ENCODE measurements at regions not wholly inside any gene's neighbourhood (a gene's known extent, or its start where the extent isn't known, plus 50 kb on each side); places are given as distances from the start of the nearest gene placed in this dataset.

GRCh38 chr10:45227456-45227855 is 88.0 kb downstream of the OR13A1 start:
- TF ChIP-seq ZBTB21 (CRISPR knock-in tag; IDR thresholded peaks at IDR 0.05; ENCODE audit: borderline replicate concordance) = no peak
- no peak for TF ChIP-seq RELA (CRISPR knock-in tag; IDR thresholded peaks at IDR 0.05; ENCODE audit: borderline replicate concordance)
- no peak for TF ChIP-seq ZNF532 (CRISPR knock-in tag; IDR thresholded peaks at IDR 0.05; ENCODE audit: borderline replicate concordance)
- TF ChIP-seq CBFB (CRISPR knock-in tag; IDR thresholded peaks at IDR 0.05; ENCODE audit: low read depth) = no peak
- TF ChIP-seq NFE2L1 (CRISPR knock-in tag; IDR thresholded peaks at IDR 0.05) = no peak
- no peak for TF ChIP-seq ELF4 (CRISPR knock-in tag; IDR thresholded peaks at IDR 0.05; ENCODE audit: low read depth)
- TF ChIP-seq, protein P1, sequence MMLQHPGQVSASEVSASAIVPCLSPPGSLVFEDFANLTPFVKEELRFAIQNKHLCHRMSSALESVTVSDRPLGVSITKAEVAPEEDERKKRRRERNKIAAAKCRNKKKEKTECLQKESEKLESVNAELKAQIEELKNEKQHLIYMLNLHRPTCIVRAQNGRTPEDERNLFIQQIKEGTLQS (CRISPR knock-in tag; conservative IDR thresholded peaks at IDR 0.05) = no peak
- no peak for TF ChIP-seq ATF1 (CRISPR knock-in tag; IDR thresholded peaks at IDR 0.05)
- TF ChIP-seq TEAD4 (CRISPR knock-in tag; IDR thresholded peaks at IDR 0.05) = no peak
- no peak for TF ChIP-seq MXD4 (CRISPR knock-in tag; IDR thresholded peaks at IDR 0.05; ENCODE audit: borderline replicate concordance)
- TF ChIP-seq PRRX2 (CRISPR knock-in tag; IDR thresholded peaks at IDR 0.05) = no peak
- no peak for TF ChIP-seq SMAD3 (CRISPR knock-in tag; IDR thresholded peaks at IDR 0.05; ENCODE audit: borderline replicate concordance)
- no peak for TF ChIP-seq EMX1 (CRISPR knock-in tag; IDR thresholded peaks at IDR 0.05)
- TF ChIP-seq ZNF423 (CRISPR knock-in tag; IDR thresholded peaks at IDR 0.05) = no peak
- no peak for TF ChIP-seq ZNF416 (CRISPR knock-in tag; IDR thresholded peaks at IDR 0.05)
- Mint-ChIP-seq H3K27me3 (ENCODE audit: low read depth) (peaks cover 4% of the 10 kb centered on the region; the same call in 1 of the 2 replicates), H3K9me3 (peaks cover 23% of the 10 kb centered on the region), H3K36me3 (peaks cover 21% of the 10 kb centered on the region), H3K4me1 (no peaks in the 10 kb centered on the region), H3K27ac (no peak overlapping the region), H3K4me3 (no peak overlapping the region)
- no peak for ATAC-seq
- ChIA-PET CTCF (no interaction called here), POLR2A (no interaction called here)
- no peak for DNase-seq (ENCODE audit: low spot score)

DNA sequence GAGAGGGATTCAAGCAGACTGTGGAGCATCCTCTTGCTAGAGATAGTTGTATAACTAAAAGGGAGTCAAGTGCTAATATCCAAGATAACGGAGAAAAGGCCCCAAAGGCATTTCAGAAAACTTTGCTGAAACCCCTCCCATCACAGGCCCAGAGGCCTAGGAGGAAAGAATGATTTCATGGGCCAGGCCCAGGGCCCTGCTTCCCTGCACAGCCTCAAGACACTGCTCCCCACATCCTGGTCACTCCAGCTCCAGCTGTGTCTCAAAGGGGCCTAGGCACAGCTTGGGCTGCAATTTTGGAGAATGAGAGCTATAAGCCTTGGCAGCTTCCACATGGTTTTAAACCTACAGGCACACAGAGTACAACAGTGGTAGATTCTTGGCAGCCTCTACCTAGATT is 85.6 kb downstream of the OR13A1 start:
- DNase-seq (ENCODE audit: low spot score) (no peak), ATAC-seq (no peak)
- Mint-ChIP-seq H3K27ac (no peak overlapping the region), H3K4me3 (no peak overlapping the region), H3K4me1 (no peaks in the 10 kb centered on the region), H3K36me3 (peaks cover 21% of the 10 kb centered on the region), H3K9me3 (peaks cover 23% of the 10 kb centered on the region), H3K27me3 (ENCODE audit: low read depth) (peaks cover 4% of the 10 kb centered on the region; the same call in 1 of the 2 replicates)
- ChIA-PET POLR2A (no interaction called here), CTCF (interaction anchor here (1.1 kb wide), 1 partner anchor 20 kb away, joined by 4 read pairs; no protein-coding TSS in a partner anchor)
- no peak for TF ChIP-seq FOXK1 (CRISPR knock-in tag; IDR thresholded peaks at IDR 0.05)
- TF ChIP-seq, protein P2, sequence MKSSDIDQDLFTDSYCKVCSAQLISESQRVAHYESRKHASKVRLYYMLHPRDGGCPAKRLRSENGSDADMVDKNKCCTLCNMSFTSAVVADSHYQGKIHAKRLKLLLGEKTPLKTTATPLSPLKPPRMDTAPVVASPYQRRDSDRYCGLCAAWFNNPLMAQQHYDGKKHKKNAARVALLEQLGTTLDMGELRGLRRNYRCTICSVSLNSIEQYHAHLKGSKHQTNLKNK (CRISPR knock-in tag; IDR thresholded peaks at IDR 0.05) = no peak
- TF ChIP-seq, protein P3, sequence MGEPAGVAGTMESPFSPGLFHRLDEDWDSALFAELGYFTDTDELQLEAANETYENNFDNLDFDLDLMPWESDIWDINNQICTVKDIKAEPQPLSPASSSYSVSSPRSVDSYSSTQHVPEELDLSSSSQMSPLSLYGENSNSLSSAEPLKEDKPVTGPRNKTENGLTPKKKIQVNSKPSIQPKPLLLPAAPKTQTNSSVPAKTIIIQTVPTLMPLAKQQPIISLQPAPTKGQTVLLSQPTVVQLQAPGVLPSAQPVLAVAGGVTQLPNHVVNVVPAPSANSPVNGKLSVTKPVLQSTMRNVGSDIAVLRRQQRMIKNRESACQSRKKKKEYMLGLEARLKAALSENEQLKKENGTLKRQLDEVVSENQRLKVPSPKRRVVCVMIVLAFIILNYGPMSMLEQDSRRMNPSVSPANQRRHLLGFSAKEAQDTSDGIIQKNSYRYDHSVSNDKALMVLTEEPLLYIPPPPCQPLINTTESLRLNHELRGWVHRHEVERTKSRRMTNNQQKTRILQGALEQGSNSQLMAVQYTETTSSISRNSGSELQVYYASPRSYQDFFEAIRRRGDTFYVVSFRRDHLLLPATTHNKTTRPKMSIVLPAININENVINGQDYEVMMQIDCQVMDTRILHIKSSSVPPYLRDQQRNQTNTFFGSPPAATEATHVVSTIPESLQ (CRISPR knock-in tag; IDR thresholded peaks at IDR 0.05) = no peak
- TF ChIP-seq, protein P4, sequence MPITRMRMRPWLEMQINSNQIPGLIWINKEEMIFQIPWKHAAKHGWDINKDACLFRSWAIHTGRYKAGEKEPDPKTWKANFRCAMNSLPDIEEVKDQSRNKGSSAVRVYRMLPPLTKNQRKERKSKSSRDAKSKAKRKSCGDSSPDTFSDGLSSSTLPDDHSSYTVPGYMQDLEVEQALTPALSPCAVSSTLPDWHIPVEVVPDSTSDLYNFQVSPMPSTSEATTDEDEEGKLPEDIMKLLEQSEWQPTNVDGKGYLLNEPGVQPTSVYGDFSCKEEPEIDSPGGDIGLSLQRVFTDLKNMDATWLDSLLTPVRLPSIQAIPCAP (CRISPR knock-in tag; IDR thresholded peaks at IDR 0.05) = no peak
- TF ChIP-seq, protein P1 (CRISPR knock-in tag; conservative IDR thresholded peaks at IDR 0.05) = no peak
- no peak for TF ChIP-seq USF1 (CRISPR knock-in tag; IDR thresholded peaks at IDR 0.05)
- TF ChIP-seq ZNF219 (CRISPR knock-in tag; IDR thresholded peaks at IDR 0.05; ENCODE audit: borderline replicate concordance) = no peak
- no peak for TF ChIP-seq ZNF512 (CRISPR knock-in tag; IDR thresholded peaks at IDR 0.05; ENCODE audit: borderline replicate concordance)
- TF ChIP-seq TP53 (CRISPR knock-in tag; IDR thresholded peaks at IDR 0.05) = no peak
- TF ChIP-seq NR1H2 (CRISPR knock-in tag; IDR thresholded peaks at IDR 0.05) = no peak
